ENCODE measurements at regions not wholly inside any gene's neighbourhood (a gene's known extent, or its start where the extent isn't known, plus 50 kb on each side); places are given as distances from the start of the nearest gene placed in this dataset.

DNA sequence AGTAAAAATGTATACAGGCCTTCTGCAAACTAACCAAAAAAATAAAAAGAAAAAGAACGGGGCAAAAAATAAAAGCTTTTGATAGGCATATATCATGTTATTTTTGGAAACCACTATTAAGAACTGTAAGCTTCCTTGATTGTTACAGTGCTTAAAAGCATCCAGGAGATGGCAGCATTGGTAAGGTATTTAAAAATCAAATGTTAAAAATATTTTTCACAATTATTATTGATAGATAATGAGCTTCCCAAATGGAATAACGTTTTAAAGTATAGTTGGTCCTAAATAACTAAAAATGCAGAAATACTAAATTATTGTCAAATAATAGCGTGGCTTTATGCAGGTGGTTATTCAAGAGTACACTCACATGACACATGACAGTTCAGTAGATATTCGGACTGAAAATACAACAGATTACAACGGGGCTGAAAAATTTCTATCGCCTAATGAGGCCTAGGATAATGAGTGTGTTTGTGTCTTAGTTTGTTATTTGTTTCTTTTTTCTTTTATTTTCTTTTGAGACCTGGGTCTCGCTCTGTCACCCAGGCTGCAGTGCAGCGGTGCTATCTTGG is 127.2 kb upstream of the ATF7IP start:
- TF ChIP-seq POLR2AphosphoS5 (IDR thresholded peaks at IDR 0.05; ENCODE audit: low read depth) (no peak), GABPA (IDR thresholded peaks at IDR 0.05; ENCODE audit: low read depth) (no peak), CTCF (IDR thresholded peaks at IDR 0.05; ENCODE audit: insufficient read depth, low read length) (peak; percentile 27), SPI1 (IDR thresholded peaks at IDR 0.05; ENCODE audit: borderline replicate concordance, low read depth) (no peak)
- TF ChIP-seq, protein P1, sequence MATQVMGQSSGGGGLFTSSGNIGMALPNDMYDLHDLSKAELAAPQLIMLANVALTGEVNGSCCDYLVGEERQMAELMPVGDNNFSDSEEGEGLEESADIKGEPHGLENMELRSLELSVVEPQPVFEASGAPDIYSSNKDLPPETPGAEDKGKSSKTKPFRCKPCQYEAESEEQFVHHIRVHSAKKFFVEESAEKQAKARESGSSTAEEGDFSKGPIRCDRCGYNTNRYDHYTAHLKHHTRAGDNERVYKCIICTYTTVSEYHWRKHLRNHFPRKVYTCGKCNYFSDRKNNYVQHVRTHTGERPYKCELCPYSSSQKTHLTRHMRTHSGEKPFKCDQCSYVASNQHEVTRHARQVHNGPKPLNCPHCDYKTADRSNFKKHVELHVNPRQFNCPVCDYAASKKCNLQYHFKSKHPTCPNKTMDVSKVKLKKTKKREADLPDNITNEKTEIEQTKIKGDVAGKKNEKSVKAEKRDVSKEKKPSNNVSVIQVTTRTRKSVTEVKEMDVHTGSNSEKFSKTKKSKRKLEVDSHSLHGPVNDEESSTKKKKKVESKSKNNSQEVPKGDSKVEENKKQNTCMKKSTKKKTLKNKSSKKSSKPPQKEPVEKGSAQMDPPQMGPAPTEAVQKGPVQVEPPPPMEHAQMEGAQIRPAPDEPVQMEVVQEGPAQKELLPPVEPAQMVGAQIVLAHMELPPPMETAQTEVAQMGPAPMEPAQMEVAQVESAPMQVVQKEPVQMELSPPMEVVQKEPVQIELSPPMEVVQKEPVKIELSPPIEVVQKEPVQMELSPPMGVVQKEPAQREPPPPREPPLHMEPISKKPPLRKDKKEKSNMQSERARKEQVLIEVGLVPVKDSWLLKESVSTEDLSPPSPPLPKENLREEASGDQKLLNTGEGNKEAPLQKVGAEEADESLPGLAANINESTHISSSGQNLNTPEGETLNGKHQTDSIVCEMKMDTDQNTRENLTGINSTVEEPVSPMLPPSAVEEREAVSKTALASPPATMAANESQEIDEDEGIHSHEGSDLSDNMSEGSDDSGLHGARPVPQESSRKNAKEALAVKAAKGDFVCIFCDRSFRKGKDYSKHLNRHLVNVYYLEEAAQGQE (IDR thresholded peaks at IDR 0.05; ENCODE audit: insufficient replicate concordance, low read depth), result no peak
